ENCODE measurements at regions not wholly inside any gene's neighbourhood (a gene's known extent, or its start where the extent isn't known, plus 50 kb on each side); places are given as distances from the start of the nearest gene placed in this dataset.
"Not testable (repeated sequence)": the region's sequence is repeated elsewhere in the genome, so short reads cannot be mapped to it uniquely, and the experiment has no call there.

GRCh38 chr22:25452116-25452700 is 112.3 kb upstream of the GRK3 start:
- Histone ChIP-seq H3K9me2 (replicated peaks; ENCODE audit: control insufficient read depth, low read length) (no peaks in the 10 kb centered on the region), H3K79me2 (ENCODE audit: control insufficient read depth, low read length) (peaks cover 90% of the 10 kb centered on the region), H3K9me3 (ENCODE audit: control insufficient read depth, insufficient read depth, low read length) (no peaks in the 10 kb centered on the region), H3K27me3 (ENCODE audit: control insufficient read depth, low read length) (no peaks in the 10 kb centered on the region), H4K20me1 (ENCODE audit: control insufficient read depth, insufficient read depth, low read depth, low read length) (peaks cover 10% of the 10 kb centered on the region), H3K4me1 (ENCODE audit: control insufficient read depth, low read length) (peaks cover 25% of the 10 kb centered on the region), H3K4me2 (ENCODE audit: low read length) (0 out of 2 replicates have a peak overlapping the region, but pooled peaks have one; percentile 32), H3F3A (ENCODE audit: control insufficient read depth, insufficient read depth) (no peaks in the 10 kb centered on the region), H3K4me3 (ENCODE audit: low read length) (no peak overlapping the region), H3K27ac (ENCODE audit: low read depth, low read length) (no peak overlapping the region), H3K36me3 (ENCODE audit: control insufficient read depth, low read length) (peaks cover 42% of the 10 kb centered on the region)
- TF ChIP-seq EZH2phosphoT487 (IDR thresholded peaks at IDR 0.05; ENCODE audit: borderline replicate concordance, low read length) (no peak), CTCF (IDR thresholded peaks at IDR 0.05; ENCODE audit: low read depth, low read length, poor library complexity, severe bottlenecking) (no peak)

GRCh38 chr22:25453058-25453457 is 111.4 kb upstream of the GRK3 start:
- peaks cover 42% of the 10 kb centered on the region for H3K36me3 ChIP-seq (ENCODE audit: control insufficient read depth, low read length)
- no peak overlapping the region for H3K4me2 ChIP-seq (ENCODE audit: low read length)
- peaks cover 10% of the 10 kb centered on the region for H4K20me1 ChIP-seq (ENCODE audit: control insufficient read depth, insufficient read depth, low read depth, low read length)
- H3K9me2 ChIP-seq (replicated peaks; ENCODE audit: control insufficient read depth, low read length), result no peaks in the 10 kb centered on the region
- no peaks in the 10 kb centered on the region for H3K27me3 ChIP-seq (ENCODE audit: control insufficient read depth, low read length)
- H3K27ac ChIP-seq (ENCODE audit: low read depth, low read length), result no peak overlapping the region
- H3K4me1 ChIP-seq (ENCODE audit: control insufficient read depth, low read length), result peaks cover 25% of the 10 kb centered on the region
- no peak for TF ChIP-seq EZH2phosphoT487 (IDR thresholded peaks at IDR 0.05; ENCODE audit: borderline replicate concordance, low read length)
- TF ChIP-seq CTCF (IDR thresholded peaks at IDR 0.05; ENCODE audit: low read depth, low read length, poor library complexity, severe bottlenecking), result no peak
- H3F3A ChIP-seq (ENCODE audit: control insufficient read depth, insufficient read depth), result no peaks in the 10 kb centered on the region
- H3K9me3 ChIP-seq (ENCODE audit: control insufficient read depth, insufficient read depth, low read length), result no peaks in the 10 kb centered on the region
- H3K79me2 ChIP-seq (ENCODE audit: control insufficient read depth, low read length), result peaks cover 81% of the 10 kb centered on the region
- H3K4me3 ChIP-seq (ENCODE audit: low read length), result no peak overlapping the region

DNA sequence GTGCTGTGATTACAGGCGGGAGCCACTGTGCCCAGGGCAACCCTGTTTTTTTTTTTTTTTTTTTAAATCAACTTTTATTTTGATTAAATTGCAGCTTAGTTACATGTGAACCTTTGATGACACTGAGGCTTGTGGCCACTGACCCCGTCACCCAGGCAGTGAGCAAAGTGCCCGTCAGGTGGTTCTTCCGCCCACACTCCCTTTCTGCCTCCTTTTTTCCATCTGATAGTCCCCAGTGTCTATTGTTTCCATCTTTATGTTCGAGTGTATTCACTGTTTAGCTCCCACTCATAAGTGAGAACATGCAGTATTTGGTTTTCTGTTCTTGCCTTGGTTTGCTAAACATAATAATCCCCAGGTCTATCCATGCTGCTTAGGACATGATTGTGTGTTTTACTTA is 110.9 kb upstream of the GRK3 start:
- no peaks in the 10 kb centered on the region for H3F3A ChIP-seq (ENCODE audit: control insufficient read depth, insufficient read depth)
- H4K20me1 ChIP-seq (ENCODE audit: control insufficient read depth, insufficient read depth, low read depth, low read length), result peaks cover 10% of the 10 kb centered on the region

GRCh38 chr22:25456300-25457043 is 108.0 kb upstream of the GRK3 start:
- not testable (repeated sequence) for H3K4me1 ChIP-seq (ENCODE audit: control insufficient read depth, low read length); H4K20me1 ChIP-seq (ENCODE audit: control insufficient read depth, insufficient read depth, low read depth, low read length); H3K9me2 ChIP-seq (replicated peaks; ENCODE audit: control insufficient read depth, low read length); H3K9me3 ChIP-seq (ENCODE audit: control insufficient read depth, insufficient read depth, low read length); H3K4me3 ChIP-seq (ENCODE audit: low read length); H3K27ac ChIP-seq (ENCODE audit: low read depth, low read length); H3K4me2 ChIP-seq (ENCODE audit: low read length); H3K27me3 ChIP-seq (ENCODE audit: control insufficient read depth, low read length); H3F3A ChIP-seq (ENCODE audit: control insufficient read depth, insufficient read depth)
- Histone ChIP-seq H3K36me3 (ENCODE audit: control insufficient read depth, low read length) (peaks cover 45% of the 10 kb centered on the region), H3K79me2 (ENCODE audit: control insufficient read depth, low read length) (peaks cover 47% of the 10 kb centered on the region)

More for the DNA sequence above, 110.9 kb upstream of the GRK3 start:
- Histone ChIP-seq H3K4me3 (ENCODE audit: low read length) (no peak overlapping the region), H3K36me3 (ENCODE audit: control insufficient read depth, low read length) (peaks cover 40% of the 10 kb centered on the region), H3K4me2 (ENCODE audit: low read length) (no peak overlapping the region), H3K9me2 (replicated peaks; ENCODE audit: control insufficient read depth, low read length) (no peaks in the 10 kb centered on the region), H3K4me1 (ENCODE audit: control insufficient read depth, low read length) (peaks cover 25% of the 10 kb centered on the region), H3K9me3 (ENCODE audit: control insufficient read depth, insufficient read depth, low read length) (no peaks in the 10 kb centered on the region), H3K79me2 (ENCODE audit: control insufficient read depth, low read length) (peaks cover 76% of the 10 kb centered on the region), H3K27ac (ENCODE audit: low read depth, low read length) (no peak overlapping the region), H3K27me3 (ENCODE audit: control insufficient read depth, low read length) (no peaks in the 10 kb centered on the region)
- TF ChIP-seq CTCF (IDR thresholded peaks at IDR 0.05; ENCODE audit: low read depth, low read length, poor library complexity, severe bottlenecking), result no peak
- TF ChIP-seq EZH2phosphoT487 (IDR thresholded peaks at IDR 0.05; ENCODE audit: borderline replicate concordance, low read length), result no peak

DNA sequence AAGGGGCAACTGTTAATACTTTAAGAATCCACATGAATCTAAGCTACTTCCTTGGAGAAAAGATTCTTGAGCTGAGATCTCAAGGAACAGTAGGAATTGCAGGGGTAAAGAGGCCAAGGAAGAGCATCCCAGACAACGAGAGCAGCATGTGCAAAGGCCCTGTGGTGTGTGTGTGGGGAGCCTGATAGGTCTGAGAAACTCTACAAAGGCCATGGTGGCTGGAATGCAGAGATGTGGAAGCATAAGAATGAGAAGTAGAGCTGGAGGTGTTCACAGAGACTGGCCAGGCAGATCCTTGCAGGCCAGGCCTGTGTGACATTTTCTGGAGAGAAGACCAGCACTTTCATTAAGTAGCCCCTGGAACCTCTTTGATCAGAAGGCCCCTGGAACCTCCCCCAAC is 105.8 kb upstream of the GRK3 start:
- Histone ChIP-seq H3K79me2 (ENCODE audit: control insufficient read depth, low read length) (peaks cover 26% of the 10 kb centered on the region), H3K36me3 (ENCODE audit: control insufficient read depth, low read length) (peaks cover 43% of the 10 kb centered on the region)
- not testable (repeated sequence) for H3K9me3 ChIP-seq (ENCODE audit: control insufficient read depth, insufficient read depth, low read length); H4K20me1 ChIP-seq (ENCODE audit: control insufficient read depth, insufficient read depth, low read depth, low read length); H3K4me3 ChIP-seq (ENCODE audit: low read length); H3K4me1 ChIP-seq (ENCODE audit: control insufficient read depth, low read length); H3K27me3 ChIP-seq (ENCODE audit: control insufficient read depth, low read length); H3K4me2 ChIP-seq (ENCODE audit: low read length); H3F3A ChIP-seq (ENCODE audit: control insufficient read depth, insufficient read depth); H3K27ac ChIP-seq (ENCODE audit: low read depth, low read length); H3K9me2 ChIP-seq (replicated peaks; ENCODE audit: control insufficient read depth, low read length)
